HepG2 (cell line): ENCODE measurements at regions not wholly inside any gene's neighbourhood (a gene's known extent, or its start where the extent isn't known, plus 50 kb on each side); places are given as distances from the start of the nearest gene placed in this dataset.
"Not testable (repeated sequence)": the region's sequence is repeated elsewhere in the genome, so short reads cannot be mapped to it uniquely, and the experiment has no call there.

Experiments
- ATAC-seq: fragments of 200-7000 bp; cut with Tn5 transposase; 3 replicates; pipeline ENCODE4 v1.9.1; 2020; ENCODE audit warnings: mild to moderate bottlenecking, moderate library complexity
- BruUV-seq: library from RNA; stranded (reverse); fragments of 400-500 nt; replicated peaks from 2 replicates; lab custom pipeline; 2021; lab: Mats Ljungman, UMichigan
- CTCF ChIA-PET: fragments of 300-600 bp; formaldehyde crosslinking; extraction: SDS; loops from one replicate; lab custom pipeline; 2021; ENCODE audit warnings: low total read pairs, inconsistent platforms, low intra/inter-chr PET ratio; lab: Yijun Ruan, JAX
- POLR2A ChIA-PET: fragments of 350-600 bp; sonication (Branson Sonifier 250); formaldehyde crosslinking; loops from one replicate; lab custom pipeline; 2020; ENCODE audit warnings: antibody characterized with exemption, inconsistent platforms; lab: Yijun Ruan, JAX
- DNase-seq: peaks from one replicate; pipeline ENCODE4 v3.0.0-alpha.2; 2015; ENCODE audit warnings: low spot score
- FAIRE-seq: peaks from 3 replicates; lab custom pipeline; 2011; peaks lifted over from hg19 to GRCh38; lab: Jason Lieb, UNC
- H2AFZ ChIP-seq: one replicate; pipeline ENCODE4 v1.6.1; 2011; ENCODE audit warnings: low read length, inconsistent platforms
- H3K27ac ChIP-seq: fragments of 300-600 bp; 3 replicates; pipeline ENCODE4 v1.8.0; 2011; ENCODE audit warnings: mixed run types, mild to moderate bottlenecking, mixed read lengths, low read length, inconsistent platforms; ENCODE audit not compliant: insufficient read depth; ENCODE audit errors: extremely low read length
- H3K27me3 ChIP-seq, 2 experiments: fragments of 200-600 bp in 1 of 2; 2 replicates in 1 of 2; 3 replicates in 1 of 2; pipeline versions ENCODE4 v1.6.0 to v1.8.0; 2011; ENCODE audit warnings: low read length in 2 of 2, mild to moderate bottlenecking in 2 of 2, moderate library complexity in 2 of 2, inconsistent platforms in 1 of 2; ENCODE audit not compliant: insufficient read depth in 2 of 2, control insufficient read depth in 1 of 2
- H3K36me3 ChIP-seq, 2 experiments: fragments of 200-600 bp in 1 of 2; replicated peaks in 1 of 2; 2 replicates in 1 of 2; 3 replicates in 1 of 2; pipeline versions ENCODE4 v1.5.1 to v1.8.0; 2011; ENCODE audit warnings: low read length in 2 of 2, inconsistent platforms in 1 of 2; ENCODE audit not compliant: insufficient read depth in 2 of 2, control insufficient read depth in 1 of 2
- H3K4me1 ChIP-seq: 2 replicates; pipeline ENCODE4 v1.5.1; 2012; ENCODE audit warnings: low read length, inconsistent platforms; ENCODE audit not compliant: insufficient read depth
- H3K4me2 ChIP-seq: 2 replicates; pipeline ENCODE4 v1.6.0; 2011; ENCODE audit warnings: low read depth, low read length, inconsistent platforms
- H3K4me3 ChIP-seq, 3 experiments: fragments of 200-600 bp in 1 of 3; sonication (generic), shearing (Covaris generic) in 1 of 3; replicated peaks in 1 of 3; 2 replicates each; pipeline ENCODE4 v1.5.1; 2011 to 2016; ENCODE audit warnings: low read length in 3 of 3, inconsistent platforms in 2 of 3, low read depth in 2 of 3, mild to moderate bottlenecking in 2 of 3, control low read depth in 1 of 3, mixed read lengths in 1 of 3; ENCODE audit not compliant: insufficient read depth in 1 of 3
- H3K79me2 ChIP-seq: one replicate; pipeline ENCODE4 v1.6.1; 2011; ENCODE audit warnings: low read length, inconsistent platforms; ENCODE audit not compliant: insufficient read depth
- H3K9ac ChIP-seq: 2 replicates; pipeline ENCODE4 v1.6.0; 2011; ENCODE audit warnings: mild to moderate bottlenecking, low read depth, low read length, inconsistent platforms; ENCODE audit not compliant: insufficient read depth
- H3K9me3 ChIP-seq: 2 replicates; pipeline ENCODE4 v1.5.1; 2012; ENCODE audit warnings: mild to moderate bottlenecking, low read length
- H4K20me1 ChIP-seq: 2 replicates; pipeline ENCODE4 v1.6.0; 2011; ENCODE audit warnings: inconsistent platforms, mild to moderate bottlenecking, low read length, moderate library complexity; ENCODE audit not compliant: insufficient read depth
- MTA3 ChIP-seq: sonication (generic); formaldehyde crosslinking; IDR thresholded peaks from 2 replicates; pipeline ENCODE4 v1.4.0; 2020; ENCODE audit warnings: missing genetic modification reagents
- ZNF652 ChIP-seq: IDR thresholded peaks from 2 replicates; pipeline ENCODE4 v1.6.1; 2016; ENCODE audit warnings: low read depth, borderline replicate concordance
- WGBS: methylation state at CpG from one replicate; pipeline ENCODE4 v1.1.6; 2017; ENCODE audit warnings: low lambda C conversion rate; 5-methylcytosine and 5-hydroxymethylcytosine counted together
- in situ Hi-C: cut with HindIII; loops from 2 replicates; pipeline ENCODE4 v1.10.0; 2017; ENCODE audit warnings: low pct_unique_long_range_greater_than_20kb; ENCODE audit not compliant: extremely low pct_ligation_motif_present
- intact Hi-C: fragments of 100-400 bp; cut with micrococcal nuclease; formaldehyde crosslinking; loops from one replicate; pipeline ENCODE4 v1.10.0; 2022; ENCODE audit not compliant: unreplicated experiment
- TF ChIP-seq, protein P1 (sequence below): fragments of 450-650 bp; IDR thresholded peaks from 2 replicates; pipeline ENCODE4 v1.6.1; 2017

- CTCF ChIA-PET, H2AFZ ChIP-seq, H3K27ac ChIP-seq, intact Hi-C loops, H3K4me3 ChIP-seq, POLR2A ChIA-PET, ATAC-seq, H3K79me2 ChIP-seq, H4K20me1 ChIP-seq, H3K36me3 ChIP-seq, H3K4me2 ChIP-seq, DNase-seq, BruUV-seq, H3K4me1 ChIP-seq, H3K27me3 ChIP-seq, FAIRE-seq, in situ Hi-C loops, H3K9ac ChIP-seq, H3K9me3 ChIP-seq: not testable (repeated sequence)
- WGBS, result 58% methylated on average over 15 of the region's 15 CpGs
Observed at GRCh38 chr20:30497191-30497590, 760.3 kb upstream of the DEFB115 start.

- Histone ChIP-seq H3K27me3 (no peaks in the 10 kb centered on the region; a peak in 1 of 5 replicates), H3K4me2 (no peak overlapping the region), H4K20me1 (no peaks in the 10 kb centered on the region), H3K36me3 (no peaks in the 10 kb centered on the region), H3K27ac (no peak overlapping the region), H3K9ac (no peak overlapping the region), H3K9me3 (no peaks in the 10 kb centered on the region), H3K79me2 (no peaks in the 10 kb centered on the region), H2AFZ (no peak overlapping the region), H3K4me1 (no peaks in the 10 kb centered on the region), H3K4me3 (no peak overlapping the region)
- no peak for FAIRE-seq
- no peak for ATAC-seq
- ChIA-PET POLR2A (no interaction called here), CTCF (no interaction called here)
- TF ChIP-seq, protein P1, sequence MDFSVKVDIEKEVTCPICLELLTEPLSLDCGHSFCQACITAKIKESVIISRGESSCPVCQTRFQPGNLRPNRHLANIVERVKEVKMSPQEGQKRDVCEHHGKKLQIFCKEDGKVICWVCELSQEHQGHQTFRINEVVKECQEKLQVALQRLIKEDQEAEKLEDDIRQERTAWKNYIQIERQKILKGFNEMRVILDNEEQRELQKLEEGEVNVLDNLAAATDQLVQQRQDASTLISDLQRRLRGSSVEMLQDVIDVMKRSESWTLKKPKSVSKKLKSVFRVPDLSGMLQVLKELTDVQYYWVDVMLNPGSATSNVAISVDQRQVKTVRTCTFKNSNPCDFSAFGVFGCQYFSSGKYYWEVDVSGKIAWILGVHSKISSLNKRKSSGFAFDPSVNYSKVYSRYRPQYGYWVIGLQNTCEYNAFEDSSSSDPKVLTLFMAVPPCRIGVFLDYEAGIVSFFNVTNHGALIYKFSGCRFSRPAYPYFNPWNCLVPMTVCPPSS, result 0 out of 2 replicates have a peak, but pooled peaks have one; percentile 29
- TF ChIP-seq MTA3 (CRISPR knock-in tag) (no peak), ZNF652 (no peak)
- no peak for DNase-seq
- in situ Hi-C loops (no loop called here), intact Hi-C loops (no loop called here)
- BruUV-seq, result no TSS peak
- 2% methylated on average over 1 of the region's 1 CpG for WGBS
Observed at GRCh38 chr20:30499123-30499522, 758.3 kb upstream of the DEFB115 start.

- H2AFZ ChIP-seq, ATAC-seq, BruUV-seq, H3K27me3 ChIP-seq, H3K9me3 ChIP-seq, H3K79me2 ChIP-seq, in situ Hi-C loops, POLR2A ChIA-PET, CTCF ChIA-PET, H3K4me3 ChIP-seq, H3K9ac ChIP-seq, H4K20me1 ChIP-seq, DNase-seq, H3K36me3 ChIP-seq, H3K4me2 ChIP-seq, FAIRE-seq, H3K27ac ChIP-seq, H3K4me1 ChIP-seq: not testable (repeated sequence)
- intact Hi-C loops, result loop anchor here (5.0 kb wide), 1 partner anchor 213 kb away; no protein-coding TSS in a partner anchor
- 34% methylated on average over 26 of the region's 26 CpGs for WGBS
Observed at GRCh38 chr20:30499716-30500446, 757.6 kb upstream of the DEFB115 start.
